ENCODE measurements at regions not wholly inside any gene's neighbourhood (a gene's known extent, or its start where the extent isn't known, plus 50 kb on each side); places are given as distances from the start of the nearest gene placed in this dataset.

- no peak for DNase-seq (ENCODE audit: low read depth)
These were observed 211.1 kb downstream of the ICE1 start for GRCh38 chr5:5633579-5633978.

- no peak for DNase-seq (ENCODE audit: low read depth)
These were observed 210.2 kb downstream of the ICE1 start for GRCh38 chr5:5632678-5633077.

- DNase-seq (ENCODE audit: low read depth): no peak
These were observed 207.1 kb downstream of the ICE1 start for GRCh38 chr5:5629607-5629978.

DNA sequence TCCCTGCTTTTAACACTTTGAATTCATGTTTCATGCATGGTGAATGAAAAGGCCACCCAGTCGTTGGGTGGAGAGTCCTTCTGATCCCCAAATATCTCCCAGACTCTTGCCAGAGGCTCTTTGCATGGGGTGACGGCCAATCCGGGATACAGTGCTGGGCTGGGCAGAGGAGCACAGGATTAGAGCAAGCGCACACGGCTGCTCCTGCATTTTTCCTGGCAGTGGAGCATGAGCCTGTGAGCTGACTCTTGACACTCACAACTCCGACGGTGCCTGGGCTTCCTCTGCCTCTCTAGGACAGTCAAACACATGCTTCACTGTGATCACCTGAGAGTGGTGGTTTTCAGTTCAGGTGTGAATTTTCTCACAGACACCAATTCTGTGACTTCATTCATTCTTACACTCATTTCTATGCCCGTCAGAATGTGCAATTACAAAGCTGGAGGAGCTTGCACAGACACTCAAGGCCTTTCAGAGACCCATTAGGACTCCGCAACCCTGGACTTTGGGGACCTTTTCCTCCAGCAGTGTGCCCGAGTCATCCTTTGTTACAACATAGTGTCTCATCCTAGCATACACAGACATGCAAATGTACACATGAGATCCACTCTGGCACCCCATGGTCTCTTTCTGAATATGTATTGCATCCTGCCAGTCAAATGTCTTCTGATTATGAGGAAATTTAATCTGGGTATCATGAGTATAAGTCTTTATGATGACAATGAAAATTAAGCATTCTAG lies 206.6 kb downstream of the ICE1 start:
- DNase-seq (ENCODE audit: low read depth): no peak

DNA sequence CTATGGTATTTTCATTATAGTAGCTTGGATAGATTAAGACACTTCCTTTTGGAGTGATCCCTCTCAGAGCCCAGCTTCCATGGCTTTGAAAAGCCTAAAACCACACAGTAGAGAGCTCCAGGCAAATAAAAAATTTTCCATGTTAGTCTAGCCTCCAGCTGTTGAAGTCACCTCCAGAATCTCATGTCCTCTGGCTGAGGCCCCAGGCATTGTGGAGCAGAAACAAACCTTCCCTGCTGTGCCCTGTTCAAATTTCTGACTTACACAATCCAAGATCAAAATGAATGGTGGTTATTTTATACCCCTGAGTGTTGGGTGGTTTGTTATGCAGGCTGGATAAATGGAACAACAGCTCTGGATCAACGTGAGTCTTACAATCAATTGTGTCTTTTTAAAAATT lies 203.9 kb downstream of the ICE1 start:
- no peak for DNase-seq (ENCODE audit: low read depth)

DNA sequence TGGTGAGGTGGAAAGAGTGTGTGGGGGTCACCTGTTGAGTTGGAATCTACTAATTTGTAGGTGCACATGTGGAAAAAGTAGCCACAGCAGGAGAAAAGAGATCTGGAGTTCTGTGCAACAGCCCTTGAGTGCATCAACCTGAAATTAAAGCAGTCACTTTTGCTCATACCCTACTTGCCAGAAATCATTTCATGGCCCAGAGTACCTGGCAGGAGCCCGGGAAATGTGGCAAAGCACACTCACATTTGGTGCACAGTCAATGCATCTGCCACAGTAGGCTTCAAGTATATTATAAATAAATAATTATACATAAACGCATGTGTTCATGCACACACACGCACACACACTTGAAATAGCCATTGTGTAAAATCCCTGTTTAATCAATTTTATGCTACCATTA lies 203.0 kb downstream of the ICE1 start:
- no peak for DNase-seq (ENCODE audit: low read depth)

DNA sequence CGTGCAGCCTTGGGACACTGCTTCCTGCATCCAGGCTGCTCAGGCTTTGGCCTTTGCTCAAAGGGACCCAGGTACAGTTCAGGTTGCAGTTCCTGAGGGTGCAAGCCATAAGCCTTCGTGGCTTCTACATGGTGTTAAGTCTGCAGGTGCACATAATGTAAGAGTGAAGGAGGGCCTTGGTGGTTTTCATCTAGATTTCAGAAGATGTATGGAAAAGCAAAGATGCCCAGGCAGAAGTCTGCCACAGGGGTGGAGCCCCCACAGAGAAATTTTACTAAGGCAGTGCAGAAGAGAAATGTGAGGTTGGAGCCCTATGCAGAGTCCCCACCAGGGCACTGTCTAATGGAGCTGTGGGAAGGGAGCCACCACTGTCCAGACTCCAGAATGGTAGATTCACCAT lies 200.9 kb downstream of the ICE1 start:
- DNase-seq (ENCODE audit: low read depth): no peak

GRCh38 chr5:5622806-5623205 lies 200.3 kb downstream of the ICE1 start:
- no peak for DNase-seq (ENCODE audit: low read depth)

DNA sequence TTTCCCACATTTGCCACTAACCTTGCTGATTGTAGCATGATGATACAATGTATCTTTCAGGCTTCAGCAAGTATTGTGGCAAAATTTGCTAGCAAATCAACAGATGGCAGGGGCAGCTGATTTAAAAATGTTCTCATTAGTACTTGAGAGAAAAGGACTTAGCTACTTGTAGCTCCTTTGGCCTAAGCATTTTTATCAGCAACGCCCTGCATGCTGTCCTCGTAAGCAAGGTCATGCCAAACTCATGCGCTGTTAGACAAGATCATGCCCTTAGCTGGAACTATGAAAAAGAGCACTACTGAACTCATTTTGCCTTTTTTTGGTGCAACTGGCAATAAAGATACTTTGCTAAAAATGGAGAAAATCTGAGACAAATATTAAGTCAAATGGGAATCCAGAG lies 197.1 kb downstream of the ICE1 start:
- DNase-seq (ENCODE audit: low read depth): no peak

DNA sequence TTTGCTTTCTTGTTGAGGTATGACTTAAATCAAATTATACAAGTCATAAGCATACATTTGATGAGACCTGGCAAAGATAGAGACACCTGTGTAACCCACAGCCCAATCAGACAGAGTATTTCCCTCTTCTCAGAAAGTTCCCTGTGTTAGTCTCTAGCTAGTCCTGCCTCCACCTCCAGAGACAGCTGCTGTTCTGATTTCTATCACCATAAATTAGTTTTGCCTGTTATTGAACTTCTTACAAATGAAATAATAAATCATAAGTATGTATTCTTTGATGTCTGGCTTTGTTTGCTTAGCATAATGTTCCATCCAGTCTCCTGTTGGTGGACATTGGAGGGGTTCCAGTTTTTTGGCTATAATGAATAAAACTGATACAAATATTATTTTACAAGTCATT lies 194.5 kb downstream of the ICE1 start:
- no peak for DNase-seq (ENCODE audit: low read depth)

DNA sequence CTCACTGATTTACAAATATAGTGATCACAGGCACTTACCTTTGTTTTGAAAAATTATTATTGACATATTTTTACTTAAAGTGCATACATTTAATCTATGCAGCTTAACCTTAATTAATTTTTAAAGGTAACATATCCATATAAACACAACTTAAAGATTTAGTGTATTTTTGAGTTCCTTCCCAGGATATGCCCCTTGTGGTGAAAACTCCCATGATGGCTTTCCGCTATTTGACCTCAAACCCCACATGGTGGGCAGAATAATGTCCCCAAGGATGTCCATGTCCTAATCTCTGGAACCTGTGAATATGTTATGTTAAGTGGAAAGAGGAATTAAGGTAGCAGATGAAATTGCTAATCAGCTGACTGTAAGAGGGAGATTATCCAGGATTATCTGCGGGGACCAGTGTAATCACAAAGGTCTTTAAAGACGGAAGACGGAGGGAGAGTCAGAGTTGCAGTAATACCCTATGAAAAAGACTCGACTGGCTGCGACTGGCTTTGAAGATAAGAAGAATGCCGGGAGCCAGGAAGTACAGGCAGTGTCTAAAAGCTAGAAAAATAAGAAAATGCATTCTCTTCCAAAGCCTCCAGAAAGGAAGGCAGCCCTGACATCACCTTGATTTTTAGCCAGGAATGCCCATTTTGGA lies 193.9 kb downstream of the ICE1 start:
- DNase-seq (ENCODE audit: low read depth): no peak

DNA sequence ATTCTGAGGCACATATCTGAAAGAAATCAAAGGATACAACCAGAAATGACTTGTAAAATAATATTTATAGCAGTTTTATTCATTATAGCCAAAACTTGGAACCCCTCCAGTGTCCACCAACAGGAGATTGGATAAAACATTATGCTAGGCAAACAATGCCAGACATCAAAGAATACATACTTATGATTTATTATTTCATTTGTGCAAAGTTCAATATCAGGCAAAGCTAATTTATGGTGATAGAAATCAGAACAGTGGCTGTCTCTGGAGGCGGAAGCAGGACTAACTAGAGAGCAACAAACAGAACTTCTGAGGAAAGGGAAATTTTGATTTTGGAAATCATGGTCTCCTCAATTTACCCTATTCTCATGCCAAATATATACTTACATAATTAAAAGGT lies 193.1 kb downstream of the ICE1 start:
- DNase-seq (ENCODE audit: low read depth): no peak

- no peak for DNase-seq (ENCODE audit: low read depth)
These were observed 190.9 kb downstream of the ICE1 start for GRCh38 chr5:5613261-5613990.

- DNase-seq (ENCODE audit: low read depth): no peak
These were observed 189.6 kb downstream of the ICE1 start for GRCh38 chr5:5612096-5612495.

DNA sequence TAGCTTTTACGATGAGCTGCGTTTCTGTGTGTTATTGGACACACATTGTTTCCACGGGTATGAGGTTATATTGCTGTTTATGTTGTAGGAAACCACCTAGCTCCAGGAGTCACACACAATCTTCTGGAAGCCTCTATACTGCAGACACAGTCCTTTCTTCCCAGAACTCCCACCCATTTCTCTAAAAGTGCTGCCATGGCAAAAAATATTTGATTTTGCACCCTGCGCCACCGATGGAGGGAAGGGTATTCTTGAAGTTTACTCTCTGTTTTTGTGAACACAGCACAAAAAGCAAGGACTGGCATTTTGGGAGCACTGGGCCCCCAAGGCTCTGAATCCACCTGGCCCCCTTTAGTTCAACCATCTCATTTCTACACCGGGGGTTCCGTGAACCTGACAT lies 187.5 kb downstream of the ICE1 start:
- DNase-seq (ENCODE audit: low read depth): no peak

DNA sequence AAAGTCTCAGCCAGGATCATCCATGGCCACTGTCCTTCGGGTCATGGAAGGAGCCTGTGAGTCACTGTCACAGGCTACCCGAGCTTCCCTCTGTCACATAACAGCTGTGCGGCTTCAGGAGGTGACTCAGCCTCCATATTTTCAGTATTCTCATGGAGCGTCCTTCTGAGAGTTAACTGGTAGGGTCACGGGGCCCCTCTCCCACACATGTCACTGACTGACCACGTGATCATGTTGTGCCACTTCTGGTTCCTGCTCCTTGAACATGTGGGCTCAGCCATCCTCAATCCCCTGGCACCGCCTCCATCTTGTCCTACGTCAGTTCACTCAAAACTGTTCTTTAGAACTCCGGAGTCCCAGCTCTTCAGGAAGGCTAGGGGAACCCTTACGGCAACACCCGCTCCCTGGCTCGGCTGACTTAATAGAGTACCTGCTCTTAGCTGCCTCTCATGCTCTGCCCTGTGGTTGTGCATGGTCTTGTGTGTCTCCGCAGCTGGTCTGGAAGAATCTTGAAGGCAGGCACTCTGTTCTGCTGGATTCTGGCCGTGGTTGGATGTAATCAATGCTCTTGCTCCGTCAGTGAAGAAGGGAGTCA lies 182.8 kb downstream of the ICE1 start:
- no peak for DNase-seq (ENCODE audit: low read depth)

DNA sequence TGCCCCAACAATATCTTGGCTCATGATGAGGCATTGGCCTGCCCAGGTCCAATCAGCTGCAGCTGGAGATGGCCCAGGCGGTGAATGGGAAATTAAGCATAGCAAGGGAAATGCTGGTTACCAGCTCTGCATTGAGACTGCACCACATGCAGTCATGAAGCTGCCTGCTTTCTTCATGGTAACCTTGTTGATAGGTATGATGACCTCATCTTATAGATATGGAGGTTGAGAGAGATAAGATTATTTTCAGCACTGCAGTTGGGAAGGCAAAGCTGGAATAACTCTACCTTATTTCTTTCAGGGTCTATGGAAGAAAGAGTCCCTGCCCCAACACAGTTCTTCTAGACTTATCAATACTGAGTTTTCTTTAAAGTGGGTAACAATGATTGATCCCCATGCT lies 180.1 kb downstream of the ICE1 start:
- DNase-seq (ENCODE audit: low read depth): no peak

DNA sequence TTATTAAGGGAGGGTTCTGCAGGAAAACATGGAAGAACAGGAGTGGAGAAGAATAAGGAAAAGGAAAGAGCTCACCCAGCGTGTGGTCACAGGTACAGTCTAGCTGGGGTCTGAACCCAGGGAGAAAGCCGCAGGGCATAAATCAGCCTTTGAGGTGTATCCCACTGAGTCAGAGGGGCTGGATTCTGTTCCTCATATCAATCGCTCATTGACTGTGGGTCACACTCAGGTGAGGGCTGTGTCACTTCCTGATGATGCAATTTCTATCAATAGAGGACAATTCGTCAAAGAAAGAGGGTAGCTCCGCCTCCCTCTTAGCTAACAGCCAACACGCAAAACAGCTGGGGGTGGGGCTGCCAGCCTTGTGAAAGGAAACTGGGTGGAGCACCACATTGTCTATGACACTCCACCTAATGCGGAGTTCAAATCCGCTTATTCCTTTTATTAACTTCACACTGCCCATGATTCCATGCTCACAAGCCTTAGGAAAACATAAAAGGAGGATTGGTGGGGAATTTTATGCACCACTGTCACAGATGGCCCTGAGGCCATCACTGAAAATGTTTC lies 176.2 kb downstream of the ICE1 start:
- no peak for DNase-seq (ENCODE audit: low read depth)

- DNase-seq (ENCODE audit: low read depth): no peak
These were observed 170.9 kb downstream of the ICE1 start for GRCh38 chr5:5593391-5593790.

- no peak for DNase-seq (ENCODE audit: low read depth)
These were observed 170.1 kb downstream of the ICE1 start for GRCh38 chr5:5592541-5592940.

DNA sequence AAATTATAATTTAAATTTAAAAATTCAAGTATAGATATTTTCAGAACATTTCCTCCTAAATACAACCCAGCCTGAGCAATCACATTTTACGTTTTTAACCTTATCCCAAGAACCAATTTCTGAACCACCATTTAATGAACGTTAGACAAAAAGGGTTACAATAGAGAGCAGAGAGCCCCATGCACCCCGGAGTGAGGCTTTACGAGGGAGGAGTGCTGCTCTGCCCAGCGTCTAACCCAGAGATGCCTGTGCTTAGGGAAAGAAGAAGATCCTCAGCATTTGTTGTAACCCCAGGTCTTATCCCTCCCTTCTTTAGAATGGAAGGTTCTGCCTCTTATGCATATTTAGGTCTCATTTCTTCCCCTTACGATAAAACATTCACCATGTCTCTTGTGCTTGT lies 169.1 kb downstream of the ICE1 start:
- DNase-seq (ENCODE audit: low read depth): no peak

DNA sequence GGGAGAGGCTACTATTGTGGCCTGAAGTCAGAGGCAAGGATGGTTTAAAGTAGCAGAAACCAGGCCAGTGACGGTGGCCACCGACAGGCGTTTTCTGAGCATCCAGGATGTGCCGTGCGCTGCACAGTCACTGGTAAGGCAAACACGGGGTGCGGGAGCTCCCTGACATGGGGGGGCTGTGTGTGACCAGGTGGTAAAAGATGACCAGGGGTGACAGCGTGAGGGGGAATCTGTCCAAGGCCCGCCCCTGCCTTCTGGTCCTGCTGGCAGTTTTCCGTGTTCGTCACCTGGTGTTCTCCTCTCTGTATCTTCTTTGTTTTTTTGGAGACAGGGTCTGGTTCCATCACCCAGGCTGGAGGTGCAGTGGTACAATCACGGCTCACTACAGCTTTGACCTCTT lies 167.4 kb downstream of the ICE1 start:
- DNase-seq (ENCODE audit: low read depth): no peak
